NCI-H2227 (cell line): ENCODE measurements at regions not wholly inside any gene's neighbourhood (a gene's known extent, or its start where the extent isn't known, plus 50 kb on each side); places are given as distances from the start of the nearest gene placed in this dataset.
"Not testable (repeated sequence)": the region's sequence is repeated elsewhere in the genome, so short reads cannot be mapped to it uniquely, and the experiment has no call there.

Source experiments
- DNase-seq: peaks from one replicate; lab custom pipeline; 2025; ENCODE audit not compliant: unreplicated experiment; lab: John Stamatoyannopoulos, UW

- DNase-seq, result no peak
These were observed 613.7 kb downstream of the TMEM114 start for GRCh38 chr16:7976563-7976962.

DNA sequence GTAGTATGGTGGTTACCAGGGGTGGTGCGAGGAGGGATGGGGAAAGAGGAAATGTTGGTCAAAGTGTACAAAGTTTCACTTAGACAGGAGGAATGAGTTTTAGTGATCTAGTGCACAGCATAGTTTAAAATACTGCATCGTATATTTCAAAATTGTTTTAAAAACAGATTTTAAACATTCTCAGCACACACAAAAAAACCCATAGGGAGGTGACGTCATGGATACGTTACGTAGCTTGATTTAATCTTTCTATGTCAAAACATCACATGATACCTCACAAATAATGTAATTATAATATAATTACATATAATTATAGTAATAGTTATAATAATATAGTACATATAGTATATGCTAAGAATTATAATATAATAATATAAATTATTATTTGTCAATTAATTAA lies 614.2 kb downstream of the TMEM114 start:
- no peak for DNase-seq

DNA sequence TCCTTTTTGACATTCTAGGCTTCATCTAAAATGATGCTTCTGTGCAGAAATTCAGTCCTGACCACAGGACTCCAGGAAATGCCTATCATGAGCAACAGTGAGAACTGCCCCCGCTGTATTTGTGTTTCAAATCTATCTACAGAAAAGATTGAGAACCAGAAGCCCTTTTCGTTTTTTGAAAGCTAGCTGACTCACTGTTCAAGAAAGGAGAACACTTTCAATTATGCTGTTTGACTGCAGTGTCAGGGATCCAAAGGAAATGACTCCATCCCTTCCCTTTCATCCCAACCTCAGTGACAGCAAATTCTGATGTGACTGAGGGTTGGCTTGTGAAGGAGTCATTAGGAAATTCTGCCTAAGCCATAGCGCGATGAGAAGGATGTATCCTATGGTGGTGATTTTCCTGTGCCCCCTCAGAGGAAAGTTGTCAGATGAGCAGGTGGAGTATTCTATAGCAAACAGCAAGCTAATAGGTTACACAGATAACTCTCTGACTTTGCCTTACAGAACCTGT lies 622.3 kb downstream of the TMEM114 start:
- DNase-seq, result no peak

GRCh38 chr16:7964744-7965143 lies 625.6 kb downstream of the TMEM114 start:
- no peak for DNase-seq

DNA sequence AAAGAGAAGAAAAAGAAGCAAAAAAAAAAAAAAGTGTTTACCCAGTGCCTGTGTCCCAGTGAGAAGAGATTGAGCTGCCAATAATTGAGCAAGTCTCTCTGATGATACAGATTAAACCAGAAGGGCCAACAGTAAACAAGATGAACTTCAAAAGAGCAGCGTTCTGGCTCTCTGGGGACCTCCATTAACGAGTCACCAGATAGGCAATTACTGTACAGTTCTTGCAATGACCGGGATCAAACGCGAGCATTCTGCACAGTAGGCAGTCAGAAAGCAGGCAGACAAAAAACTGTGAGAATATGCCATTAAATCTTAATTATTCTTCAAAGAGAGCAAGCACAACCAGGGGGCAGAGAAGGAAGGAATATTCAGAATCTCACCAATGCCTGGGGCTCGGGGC lies 626.1 kb downstream of the TMEM114 start:
- peak; percentile 54 for DNase-seq

- no peak for DNase-seq
These were observed 628.0 kb downstream of the TMEM114 start for GRCh38 chr16:7962091-7962879.

GRCh38 chr16:7957151-7957550 lies 624.5 kb downstream of the RBFOX1 start:
- DNase-seq, result no peak

DNA sequence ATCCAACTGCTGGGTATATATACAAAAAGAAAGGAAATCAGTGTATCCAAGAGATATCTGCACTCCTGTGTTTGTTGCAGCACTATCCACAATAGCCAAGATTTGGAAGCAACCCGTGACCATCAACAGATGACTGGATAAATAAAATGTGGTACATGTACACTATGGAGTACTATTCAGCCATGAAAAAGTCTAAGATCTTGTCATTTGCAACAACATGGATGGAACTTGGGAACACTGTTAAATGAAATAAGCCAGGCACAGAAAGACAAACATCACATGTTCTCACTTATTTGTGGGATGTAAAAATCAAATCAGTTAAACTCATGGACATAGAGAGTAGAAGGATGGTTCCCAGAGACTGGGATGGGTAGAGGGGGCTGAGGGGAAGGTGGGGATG lies 620.7 kb downstream of the RBFOX1 start:
- no peak for DNase-seq

GRCh38 chr16:7946142-7946541 lies 613.5 kb downstream of the RBFOX1 start:
- no peak for DNase-seq

- no peak for DNase-seq
These were observed 605.5 kb downstream of the RBFOX1 start for GRCh38 chr16:7938175-7938574.

GRCh38 chr16:7921345-7921744 lies 588.7 kb downstream of the RBFOX1 start:
- no peak for DNase-seq

GRCh38 chr16:7919782-7920181 lies 587.1 kb downstream of the RBFOX1 start:
- DNase-seq, result no peak

- DNase-seq, result no peak
These were observed 582.1 kb downstream of the RBFOX1 start for GRCh38 chr16:7914748-7915147.

DNA sequence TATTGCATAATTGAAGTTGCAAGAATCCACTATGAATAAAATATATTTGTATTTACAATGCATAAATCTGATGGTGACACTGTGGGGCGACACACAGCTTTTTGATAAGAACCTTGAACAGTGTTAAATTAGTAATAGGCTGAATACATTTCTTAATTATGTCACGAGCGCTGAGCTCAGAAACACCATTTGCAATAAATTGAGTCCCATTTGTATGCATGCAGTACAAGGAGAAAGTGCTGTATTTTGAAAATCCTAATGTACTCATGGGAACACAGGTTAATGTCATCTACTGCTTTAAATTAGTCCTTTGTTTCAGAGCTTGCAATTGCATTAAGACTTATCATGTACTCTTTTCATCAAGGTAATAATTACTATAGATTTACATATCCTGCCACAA lies 579.5 kb downstream of the RBFOX1 start:
- DNase-seq, result no peak

- no peak for DNase-seq
These were observed 577.5 kb downstream of the RBFOX1 start for GRCh38 chr16:7910116-7910515.

DNA sequence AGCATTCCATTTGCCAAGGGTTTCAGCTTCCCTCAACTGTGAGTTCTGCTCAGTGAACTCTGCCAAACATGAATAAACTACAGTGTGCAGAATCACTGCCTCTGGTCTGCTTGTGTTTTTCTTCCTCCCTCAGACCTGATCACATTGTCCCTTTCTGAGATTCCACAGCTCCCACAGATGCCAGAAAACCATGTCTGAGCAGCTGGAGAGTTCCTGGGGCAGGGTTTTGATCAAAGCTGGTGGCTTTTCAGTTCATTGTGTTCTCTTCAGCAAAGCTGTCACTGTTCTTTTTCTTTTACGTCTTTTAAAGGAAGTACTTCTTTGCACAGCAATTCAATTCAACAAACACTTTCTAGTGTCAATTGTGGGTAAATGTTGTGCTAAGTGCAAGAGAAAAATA lies 555.8 kb downstream of the RBFOX1 start:
- DNase-seq, result no peak

- DNase-seq, result no peak
These were observed 554.7 kb downstream of the RBFOX1 start for GRCh38 chr16:7887316-7887715.

DNA sequence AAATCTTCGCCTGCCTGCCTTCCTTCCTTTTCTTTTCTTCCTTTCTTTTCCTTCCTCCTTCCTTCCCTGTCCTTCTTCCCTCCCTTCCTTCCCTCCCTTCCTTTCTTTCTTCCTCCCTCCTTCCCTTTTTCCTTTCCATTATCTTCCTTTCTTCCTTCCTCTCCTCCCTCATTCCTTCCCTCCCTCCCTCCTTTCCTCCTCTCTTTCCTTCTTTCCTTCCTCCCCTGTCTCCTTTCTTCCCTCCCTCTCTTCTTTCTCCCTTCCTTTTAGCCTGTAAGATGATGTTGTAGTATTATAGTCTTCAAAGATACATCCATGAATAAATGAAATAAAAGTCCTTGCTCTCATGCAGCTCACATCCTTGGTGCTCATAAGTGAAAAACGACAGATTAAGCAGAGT lies 539.3 kb downstream of the RBFOX1 start:
- no peak for DNase-seq

- DNase-seq, result no peak
These were observed 538.7 kb downstream of the RBFOX1 start for GRCh38 chr16:7871371-7871770.

DNA sequence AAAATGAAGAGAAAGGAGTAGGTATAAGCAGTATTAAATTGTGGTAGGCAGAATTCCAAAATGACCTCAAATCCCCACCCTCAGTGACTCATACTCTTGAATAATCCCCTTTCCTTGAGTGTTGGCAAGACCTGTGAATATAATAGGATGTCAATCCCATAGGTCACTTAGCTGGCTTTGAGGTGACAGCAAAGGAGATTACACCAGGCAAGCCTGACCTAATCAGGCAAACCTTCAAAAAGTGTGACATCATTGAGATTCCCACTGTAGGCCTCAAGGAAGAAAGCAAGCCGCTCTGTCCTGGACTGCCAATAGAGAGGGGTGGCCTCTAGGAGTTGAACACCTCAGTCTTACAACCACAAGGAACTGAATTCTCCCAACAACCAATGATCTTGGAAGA lies 535.2 kb downstream of the RBFOX1 start:
- DNase-seq, result no peak

DNA sequence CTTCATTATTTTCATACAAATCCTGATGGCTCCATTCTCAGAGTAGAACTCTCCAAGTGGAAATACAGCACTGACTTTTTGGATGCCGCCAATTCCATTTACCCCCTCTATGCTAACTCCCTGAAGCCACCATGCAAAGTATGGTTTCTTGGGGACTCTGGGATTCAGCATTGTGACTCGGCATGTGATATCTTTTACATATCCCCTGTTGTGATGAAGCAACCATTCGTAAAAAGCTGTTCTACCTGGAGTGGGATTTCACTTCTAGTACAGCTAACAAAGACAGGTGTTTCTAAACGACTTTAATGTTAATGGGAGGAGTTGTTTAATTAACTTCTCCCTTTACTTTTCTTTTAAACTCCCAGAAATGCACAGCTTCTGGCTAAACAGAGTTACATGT lies 533.5 kb downstream of the RBFOX1 start:
- no peak for DNase-seq

DNA sequence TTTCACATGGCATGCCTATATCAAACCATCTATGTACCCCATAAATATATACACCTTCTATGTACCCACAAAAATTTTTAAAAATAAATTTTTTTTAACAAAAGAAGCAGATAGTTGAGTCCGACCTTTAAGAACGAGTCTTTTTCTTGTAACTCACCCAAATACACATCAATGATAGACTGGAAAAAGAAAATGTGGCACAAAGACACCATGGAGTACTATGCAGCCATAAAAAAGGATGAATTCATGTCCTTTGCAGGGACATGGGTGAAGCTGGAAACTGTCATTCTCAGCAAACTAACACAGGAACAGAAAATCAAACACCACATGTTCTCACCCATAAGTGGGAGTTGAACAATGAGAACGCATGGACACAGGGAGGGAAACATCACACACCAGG lies 532.7 kb downstream of the RBFOX1 start:
- not testable (repeated sequence) for DNase-seq
